ENCODE measurements at regions not wholly inside any gene's neighbourhood (a gene's known extent, or its start where the extent isn't known, plus 50 kb on each side); places are given as distances from the start of the nearest gene placed in this dataset.

DNA sequence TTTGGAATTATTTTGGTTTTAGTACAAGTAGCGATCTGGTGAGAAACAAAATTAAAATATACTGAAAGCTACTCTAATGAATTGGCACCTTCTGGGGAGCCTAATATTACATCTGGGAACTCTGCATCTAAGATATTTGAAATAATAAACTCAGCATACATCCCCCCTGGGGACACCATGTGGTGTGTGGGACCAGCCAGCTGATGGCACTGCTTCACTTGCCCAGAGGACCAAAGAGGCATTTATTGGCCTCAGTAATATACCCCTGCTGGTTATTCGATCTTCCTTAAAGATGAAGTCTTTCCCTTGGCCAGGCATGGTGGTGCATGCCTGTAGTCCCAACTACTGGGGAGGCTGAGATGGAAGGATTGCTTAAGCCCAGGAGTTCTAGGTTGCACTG is 195.1 kb upstream of the AUTS2 start:
- no peaks in the 10 kb centered on the region for H3K27me3 ChIP-seq (ENCODE audit: insufficient read depth, low read depth)
- no peak overlapping the region for H3K4me3 ChIP-seq (IDR thresholded peaks at IDR 0.05; ENCODE audit: insufficient read depth, low read depth, low read length)
- H2AFZ ChIP-seq (ENCODE audit: low read depth): no peak overlapping the region
- H4K20me1 ChIP-seq (ENCODE audit: insufficient read depth): no peaks in the 10 kb centered on the region
- TF ChIP-seq, protein P1, sequence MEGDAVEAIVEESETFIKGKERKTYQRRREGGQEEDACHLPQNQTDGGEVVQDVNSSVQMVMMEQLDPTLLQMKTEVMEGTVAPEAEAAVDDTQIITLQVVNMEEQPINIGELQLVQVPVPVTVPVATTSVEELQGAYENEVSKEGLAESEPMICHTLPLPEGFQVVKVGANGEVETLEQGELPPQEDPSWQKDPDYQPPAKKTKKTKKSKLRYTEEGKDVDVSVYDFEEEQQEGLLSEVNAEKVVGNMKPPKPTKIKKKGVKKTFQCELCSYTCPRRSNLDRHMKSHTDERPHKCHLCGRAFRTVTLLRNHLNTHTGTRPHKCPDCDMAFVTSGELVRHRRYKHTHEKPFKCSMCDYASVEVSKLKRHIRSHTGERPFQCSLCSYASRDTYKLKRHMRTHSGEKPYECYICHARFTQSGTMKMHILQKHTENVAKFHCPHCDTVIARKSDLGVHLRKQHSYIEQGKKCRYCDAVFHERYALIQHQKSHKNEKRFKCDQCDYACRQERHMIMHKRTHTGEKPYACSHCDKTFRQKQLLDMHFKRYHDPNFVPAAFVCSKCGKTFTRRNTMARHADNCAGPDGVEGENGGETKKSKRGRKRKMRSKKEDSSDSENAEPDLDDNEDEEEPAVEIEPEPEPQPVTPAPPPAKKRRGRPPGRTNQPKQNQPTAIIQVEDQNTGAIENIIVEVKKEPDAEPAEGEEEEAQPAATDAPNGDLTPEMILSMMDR (conservative IDR thresholded peaks at IDR 0.05; ENCODE audit: low read depth, low read length): no peak
- H3K4me2 ChIP-seq: no peak overlapping the region
- H3K36me3 ChIP-seq (ENCODE audit: insufficient read depth): no peaks in the 10 kb centered on the region
- no peak overlapping the region for H3K27ac ChIP-seq
- H3K9ac ChIP-seq: no peak overlapping the region
- H3K79me2 ChIP-seq (ENCODE audit: insufficient read depth, low read depth): no peaks in the 10 kb centered on the region
- H3K4me1 ChIP-seq (ENCODE audit: low read depth, poor library complexity, severe bottlenecking): no peaks in the 10 kb centered on the region

DNA sequence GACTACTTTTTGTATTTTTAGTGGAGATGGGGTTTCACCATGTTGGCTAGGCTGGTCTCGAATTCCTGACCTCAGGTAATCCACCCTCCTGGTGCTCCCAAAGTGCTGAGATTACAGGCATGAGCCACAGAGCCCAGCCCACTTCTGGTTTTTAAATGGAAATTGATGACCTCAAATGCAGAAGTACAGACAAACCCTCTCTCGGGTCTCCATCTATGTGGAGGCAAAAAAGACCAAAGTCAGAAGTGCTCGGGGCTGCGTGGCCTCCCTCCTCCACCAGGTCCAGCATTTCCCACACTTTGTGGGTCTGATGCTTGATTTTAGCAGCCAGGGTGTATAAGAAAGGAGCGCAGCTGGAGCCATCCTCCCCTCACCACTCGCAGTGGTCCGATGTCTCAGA is 187.3 kb upstream of the AUTS2 start:
- Histone ChIP-seq H3K27ac (no peak overlapping the region), H3K27me3 (ENCODE audit: insufficient read depth, low read depth) (no peaks in the 10 kb centered on the region), H3K4me1 (ENCODE audit: low read depth, poor library complexity, severe bottlenecking) (no peaks in the 10 kb centered on the region), H3K9ac (no peak overlapping the region), H3K4me2 (no peak overlapping the region), H3K36me3 (ENCODE audit: insufficient read depth) (no peaks in the 10 kb centered on the region), H4K20me1 (ENCODE audit: insufficient read depth) (no peaks in the 10 kb centered on the region), H3K4me3 (IDR thresholded peaks at IDR 0.05; ENCODE audit: insufficient read depth, low read depth, low read length) (no peak overlapping the region), H3K79me2 (ENCODE audit: insufficient read depth, low read depth) (no peaks in the 10 kb centered on the region), H2AFZ (ENCODE audit: low read depth) (no peak overlapping the region)
- TF ChIP-seq, protein P1 (conservative IDR thresholded peaks at IDR 0.05; ENCODE audit: low read depth, low read length): no peak

DNA sequence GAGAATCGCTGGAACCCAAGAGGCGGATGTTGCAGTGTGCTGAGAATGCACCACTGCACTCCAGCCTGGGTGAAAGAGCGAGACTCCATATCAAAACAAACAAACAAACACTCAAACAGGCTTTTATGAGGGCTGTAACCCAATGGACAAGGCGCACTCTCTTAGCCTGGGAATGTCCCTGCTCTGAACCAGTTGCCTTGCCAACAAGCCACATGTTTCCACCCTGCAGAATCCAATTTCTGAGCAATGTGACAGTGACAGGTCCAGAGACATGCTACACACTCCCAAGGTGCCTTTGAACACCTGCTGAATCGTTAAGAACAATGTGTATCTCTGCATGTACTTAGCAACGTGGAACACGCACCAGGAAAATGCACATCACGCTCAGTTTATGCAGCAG is 186.8 kb upstream of the AUTS2 start:
- H3K4me2 ChIP-seq: no peak overlapping the region
- H3K4me1 ChIP-seq (ENCODE audit: low read depth, poor library complexity, severe bottlenecking): no peaks in the 10 kb centered on the region
- no peak overlapping the region for H3K27ac ChIP-seq
- TF ChIP-seq, protein P1 (conservative IDR thresholded peaks at IDR 0.05; ENCODE audit: low read depth, low read length): no peak
- no peak overlapping the region for H3K4me3 ChIP-seq (IDR thresholded peaks at IDR 0.05; ENCODE audit: insufficient read depth, low read depth, low read length)
- H3K79me2 ChIP-seq (ENCODE audit: insufficient read depth, low read depth): no peaks in the 10 kb centered on the region
- H3K27me3 ChIP-seq (ENCODE audit: insufficient read depth, low read depth): no peaks in the 10 kb centered on the region
- no peaks in the 10 kb centered on the region for H3K36me3 ChIP-seq (ENCODE audit: insufficient read depth)
- no peaks in the 10 kb centered on the region for H4K20me1 ChIP-seq (ENCODE audit: insufficient read depth)
- H2AFZ ChIP-seq (ENCODE audit: low read depth): no peak overlapping the region
- no peak overlapping the region for H3K9ac ChIP-seq

DNA sequence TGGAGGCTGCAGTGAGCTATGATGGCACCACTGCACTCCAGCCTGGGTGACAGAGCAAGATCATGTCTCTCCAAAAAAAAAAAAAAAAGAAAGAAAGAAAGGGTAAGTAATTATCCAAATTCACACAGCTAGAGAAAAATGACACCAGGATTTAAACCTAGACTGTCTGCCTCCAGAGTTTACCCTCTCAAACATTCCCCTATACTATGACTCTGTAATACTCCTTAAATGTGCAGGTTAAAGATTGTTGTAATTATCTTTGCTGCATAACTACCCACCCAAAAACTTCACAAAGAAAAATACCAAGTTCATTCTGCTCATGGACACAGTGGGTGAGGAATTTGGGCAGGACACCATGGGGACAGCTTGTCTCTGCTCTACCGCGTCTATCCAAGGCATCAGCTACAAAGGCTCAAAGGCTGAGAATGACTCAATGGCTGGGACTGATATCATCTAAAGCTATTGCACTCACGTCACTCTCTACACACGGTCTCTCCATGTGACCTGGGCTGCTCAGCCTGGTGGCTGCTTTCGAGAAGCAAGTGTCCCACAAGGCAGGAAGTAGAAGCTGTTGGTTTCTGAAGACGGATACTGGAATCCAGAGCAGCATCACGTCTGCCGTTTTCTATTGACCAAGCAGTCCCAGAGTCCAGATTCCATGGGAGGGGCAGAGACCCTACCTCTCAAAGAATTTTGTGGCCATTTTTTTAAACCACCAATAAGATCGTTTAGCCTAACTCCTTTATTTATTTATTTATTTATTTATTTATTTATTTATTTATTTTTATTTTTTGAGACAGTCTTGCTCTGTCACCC is 185.7 kb upstream of the AUTS2 start:
- Histone ChIP-seq H3K4me1 (ENCODE audit: low read depth, poor library complexity, severe bottlenecking) (no peaks in the 10 kb centered on the region), H3K36me3 (ENCODE audit: insufficient read depth) (no peaks in the 10 kb centered on the region), H3K79me2 (ENCODE audit: insufficient read depth, low read depth) (no peaks in the 10 kb centered on the region), H3K9ac (no peak overlapping the region), H3K27ac (no peak overlapping the region), H2AFZ (ENCODE audit: low read depth) (no peak overlapping the region), H3K4me2 (no peak overlapping the region), H3K27me3 (ENCODE audit: insufficient read depth, low read depth) (no peaks in the 10 kb centered on the region), H3K4me3 (IDR thresholded peaks at IDR 0.05; ENCODE audit: insufficient read depth, low read depth, low read length) (no peak overlapping the region), H4K20me1 (ENCODE audit: insufficient read depth) (no peaks in the 10 kb centered on the region)
- TF ChIP-seq, protein P1 (conservative IDR thresholded peaks at IDR 0.05; ENCODE audit: low read depth, low read length): no peak
